Central memory CD8-positive, alpha-beta T cell (primary cell): ENCODE measurements at regions not wholly inside any gene's neighbourhood (a gene's known extent, or its start where the extent isn't known, plus 50 kb on each side); places are given as distances from the start of the nearest gene placed in this dataset.
"Not testable (repeated sequence)": the region's sequence is repeated elsewhere in the genome, so short reads cannot be mapped to it uniquely, and the experiment has no call there.

Source experiments
- ATAC-seq: fragments of 150-1000 bp; cut with Tn5 transposase; replicated peaks from 2 replicates; pipeline ENCODE4 v1.10.0; 2022; ENCODE audit warnings: mild to moderate bottlenecking, moderate FRiP score, moderate number of reproducible peaks; ENCODE audit not compliant: poor library complexity, severe bottlenecking; ENCODE audit errors: extremely low read depth
- DNase-seq, 2 donors: peaks; one replicate each; pipeline ENCODE4 v3.0.0; 2021; ENCODE audit warnings: low spot score in 2 of 2
- H3K27ac Mint-ChIP-seq: one replicate; pipeline ENCODE4 v1.8.0; 2022; ENCODE audit warnings: low read depth, mild to moderate bottlenecking, moderate library complexity, mixed read lengths
- H3K27me3 Mint-ChIP-seq: one replicate; pipeline ENCODE4 v1.8.0; 2022; ENCODE audit warnings: mixed read lengths
- H3K36me3 Mint-ChIP-seq: one replicate; pipeline ENCODE4 v1.8.0; 2022; ENCODE audit warnings: mild to moderate bottlenecking, moderate library complexity, mixed read lengths; ENCODE audit not compliant: insufficient read depth
- H3K4me1 Mint-ChIP-seq: one replicate; pipeline ENCODE4 v1.8.0; 2022; ENCODE audit warnings: mixed read lengths
- H3K4me3 Mint-ChIP-seq: one replicate; pipeline ENCODE4 v1.8.0; 2022; ENCODE audit warnings: mild to moderate bottlenecking, moderate library complexity, mixed read lengths
- H3K9me3 Mint-ChIP-seq: one replicate; pipeline ENCODE4 v1.8.0; 2022; ENCODE audit warnings: mixed read lengths

DNA sequence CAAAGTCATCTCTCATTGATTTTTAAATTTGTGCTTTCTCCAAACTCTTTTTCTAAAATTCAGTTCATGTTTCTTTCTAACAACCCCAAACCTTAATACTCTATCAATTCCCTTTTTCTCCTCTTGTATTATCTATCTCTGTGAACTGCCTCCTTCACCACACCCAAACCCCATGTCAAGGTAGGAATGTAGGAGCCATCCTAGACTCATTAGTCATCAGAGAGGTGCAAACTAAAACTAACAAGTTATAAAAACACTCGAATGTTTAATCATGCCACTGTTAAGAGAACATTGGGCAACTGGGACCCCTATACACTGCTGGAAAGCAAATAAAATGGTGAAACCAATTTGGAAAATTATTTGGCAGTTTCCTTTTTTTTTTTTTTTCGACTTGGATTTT is 533.8 kb upstream of the LRRN3 start:
- H3K36me3 Mint-ChIP-seq = no peaks in the 10 kb centered on the region
- H3K27ac Mint-ChIP-seq = no peak overlapping the region
- no peaks in the 10 kb centered on the region for H3K27me3 Mint-ChIP-seq
- no peak for ATAC-seq
- no peak for DNase-seq
- H3K9me3 Mint-ChIP-seq = peaks cover 21% of the 10 kb centered on the region
- H3K4me3 Mint-ChIP-seq = no peak overlapping the region
- H3K4me1 Mint-ChIP-seq = no peaks in the 10 kb centered on the region

DNA sequence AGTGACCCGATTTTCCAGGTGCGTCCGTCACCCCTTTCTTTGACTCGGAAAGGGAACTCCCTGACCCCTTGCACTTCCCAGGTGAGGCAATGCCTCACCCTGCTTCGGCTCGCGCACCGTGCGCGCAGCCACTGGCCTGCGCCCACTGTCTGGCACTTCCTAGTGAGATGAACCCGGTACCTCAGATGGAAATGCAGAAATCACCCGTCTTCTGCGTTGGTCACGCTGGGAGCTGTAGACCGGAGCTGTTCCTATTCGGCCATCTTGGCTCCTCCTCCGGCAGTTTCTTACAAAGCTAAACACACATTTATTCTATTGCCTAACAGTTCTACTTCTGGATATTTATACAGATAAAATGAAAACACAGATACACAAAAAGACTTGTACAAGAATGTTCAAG is 527.6 kb upstream of the LRRN3 start:
- H3K9me3 Mint-ChIP-seq = peaks cover 11% of the 10 kb centered on the region
- not testable (repeated sequence) for H3K4me1 Mint-ChIP-seq, ATAC-seq, H3K27me3 Mint-ChIP-seq, H3K4me3 Mint-ChIP-seq, H3K36me3 Mint-ChIP-seq, DNase-seq, H3K27ac Mint-ChIP-seq

DNA sequence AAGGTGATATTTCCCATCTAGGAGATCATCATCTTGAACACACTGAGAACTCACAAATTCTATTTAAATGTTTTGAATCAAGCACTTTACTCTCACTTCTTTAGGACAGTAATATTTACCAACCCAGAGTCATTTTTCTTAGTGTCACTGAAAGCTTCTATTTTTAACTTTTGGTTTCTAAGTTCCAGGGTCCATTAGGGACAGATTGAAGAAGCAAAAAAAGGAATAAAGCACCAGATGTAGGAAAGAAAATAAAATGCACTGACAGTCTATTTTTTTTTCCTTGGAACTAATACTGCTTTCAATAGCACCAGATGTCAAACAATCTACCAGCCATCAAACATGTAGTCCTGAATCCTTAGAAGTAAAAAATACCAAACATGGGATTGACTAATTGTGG is 526.7 kb upstream of the LRRN3 start:
- ATAC-seq = no peak
- Mint-ChIP-seq H3K27me3 (no peaks in the 10 kb centered on the region), H3K4me1 (no peaks in the 10 kb centered on the region), H3K9me3 (peaks cover 11% of the 10 kb centered on the region), H3K27ac (no peak overlapping the region), H3K36me3 (peaks cover 1% of the 10 kb centered on the region), H3K4me3 (no peak overlapping the region)
- no peak for DNase-seq

DNA sequence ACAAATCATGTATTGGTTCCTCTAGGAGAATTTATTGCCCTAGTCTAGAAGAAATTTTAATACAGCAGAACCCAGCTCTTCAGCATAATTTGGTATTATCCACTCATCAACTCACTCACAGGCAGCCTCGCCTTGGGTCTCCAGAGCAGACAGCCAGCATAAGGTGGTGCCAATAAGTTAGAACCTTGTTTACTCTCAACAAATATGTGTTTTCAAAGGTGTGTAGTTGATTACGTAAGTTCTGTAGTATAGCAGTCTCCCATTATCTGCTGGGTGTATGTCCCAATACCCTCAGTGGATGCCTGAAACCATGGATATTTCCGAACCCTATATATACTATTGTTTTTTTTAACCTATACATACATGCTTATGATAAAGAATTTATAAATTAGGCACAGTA is 522.5 kb upstream of the LRRN3 start:
- Mint-ChIP-seq H3K4me1 (no peaks in the 10 kb centered on the region), H3K4me3 (no peak overlapping the region), H3K27me3 (no peaks in the 10 kb centered on the region), H3K36me3 (peaks cover under 1% of the 10 kb centered on the region), H3K9me3 (peaks cover 11% of the 10 kb centered on the region), H3K27ac (no peak overlapping the region)
- DNase-seq (no peak), ATAC-seq (no peak)

DNA sequence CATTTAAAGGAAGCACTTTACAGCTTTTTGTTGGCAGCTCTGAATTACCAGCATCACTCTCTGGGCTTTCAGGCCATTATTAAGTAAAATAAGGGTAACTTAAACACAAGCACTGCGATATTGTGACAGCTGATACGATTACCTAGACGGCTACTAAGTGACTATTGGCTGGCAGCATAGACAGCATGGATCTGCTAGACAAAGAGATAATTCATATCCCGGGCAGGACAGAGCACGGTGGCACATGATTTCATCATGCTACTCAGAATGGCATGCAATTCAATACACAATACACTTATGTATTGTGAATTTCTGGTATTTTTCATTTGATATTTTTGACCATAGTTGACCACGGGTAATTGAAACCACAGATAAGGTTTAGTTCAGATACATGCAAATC is 522.0 kb upstream of the LRRN3 start:
- DNase-seq (no peak), ATAC-seq (no peak)
- H3K4me1 Mint-ChIP-seq = no peaks in the 10 kb centered on the region
- H3K27me3 Mint-ChIP-seq = no peaks in the 10 kb centered on the region
- H3K9me3 Mint-ChIP-seq = peaks cover 11% of the 10 kb centered on the region
- H3K4me3 Mint-ChIP-seq = no peak overlapping the region
- no peak overlapping the region for H3K27ac Mint-ChIP-seq
- no peaks in the 10 kb centered on the region for H3K36me3 Mint-ChIP-seq

DNA sequence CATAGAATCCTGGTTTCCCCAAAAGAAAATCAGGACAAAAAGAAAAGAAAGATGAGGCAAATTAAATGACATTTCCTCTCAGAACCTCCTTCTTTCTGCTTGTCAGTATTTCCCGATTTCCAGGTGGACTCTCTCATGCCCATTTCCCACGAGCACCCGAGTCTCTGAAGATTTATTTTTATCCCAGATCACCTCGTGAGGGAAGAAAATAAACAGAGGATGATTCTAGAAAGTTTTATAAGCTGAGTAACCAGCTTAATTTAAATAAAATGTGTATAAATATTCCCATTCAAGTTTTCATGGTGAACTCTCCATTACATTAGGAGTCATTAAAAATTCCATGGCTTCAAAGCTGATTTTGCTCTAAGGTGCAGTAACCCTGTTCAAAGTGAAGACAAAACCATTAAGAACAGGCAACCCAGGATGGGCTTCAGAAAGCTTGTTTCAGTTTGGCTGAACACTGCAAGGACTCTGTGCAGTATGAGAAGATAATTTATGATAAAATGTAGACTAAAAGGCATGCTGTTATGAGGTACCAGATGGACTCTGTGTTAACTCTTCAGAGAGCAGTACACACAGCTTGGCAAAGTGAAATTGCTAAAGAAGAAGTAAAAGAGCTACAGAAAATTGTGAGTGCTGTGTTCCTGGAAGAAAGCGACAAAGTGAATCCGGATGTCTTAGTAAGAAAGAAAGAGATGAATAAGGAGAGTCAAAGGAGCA is 521.3 kb upstream of the LRRN3 start:
- Mint-ChIP-seq H3K9me3 (peaks cover 11% of the 10 kb centered on the region), H3K36me3 (no peaks in the 10 kb centered on the region), H3K27ac (no peak overlapping the region), H3K4me1 (no peaks in the 10 kb centered on the region), H3K27me3 (no peaks in the 10 kb centered on the region), H3K4me3 (no peak overlapping the region)
- DNase-seq (no peak), ATAC-seq (no peak)

DNA sequence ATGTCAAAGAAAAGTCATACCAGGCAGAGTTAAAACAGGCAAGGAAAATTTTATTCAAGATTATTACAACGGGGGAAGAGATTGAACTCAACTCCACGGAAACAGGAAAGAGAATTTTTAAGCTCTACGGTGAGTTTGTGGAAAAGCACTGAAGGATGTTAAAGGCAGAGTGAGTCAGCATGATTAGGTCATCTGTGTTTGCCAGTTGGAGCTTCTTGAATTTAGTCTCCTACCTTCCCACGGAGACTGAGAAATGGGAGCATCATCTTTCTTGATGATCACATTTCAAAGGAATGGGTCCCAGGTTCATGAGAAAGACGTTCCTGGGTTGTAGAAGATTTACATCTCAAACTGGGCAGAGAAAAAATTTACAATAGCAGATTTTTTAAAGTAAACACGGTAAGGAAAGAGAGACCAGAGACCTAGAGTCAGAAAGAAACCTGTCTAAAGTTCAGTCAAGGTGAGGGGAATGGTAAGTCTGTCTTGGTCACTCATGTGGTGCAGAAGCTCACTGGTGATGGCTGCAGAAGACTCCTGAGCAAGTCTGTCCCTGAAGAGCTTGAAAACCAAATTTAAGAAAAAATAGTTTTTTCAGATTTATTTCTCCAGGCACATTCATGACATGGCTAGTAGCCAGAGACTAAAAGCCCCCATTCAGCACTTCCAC is 516.9 kb upstream of the LRRN3 start:
- no peaks in the 10 kb centered on the region for H3K9me3 Mint-ChIP-seq
- no peaks in the 10 kb centered on the region for H3K27me3 Mint-ChIP-seq
- no peaks in the 10 kb centered on the region for H3K4me1 Mint-ChIP-seq
- H3K27ac Mint-ChIP-seq = no peak overlapping the region
- H3K36me3 Mint-ChIP-seq = no peaks in the 10 kb centered on the region
- ATAC-seq (no peak), DNase-seq (no peak)
- no peak overlapping the region for H3K4me3 Mint-ChIP-seq

DNA sequence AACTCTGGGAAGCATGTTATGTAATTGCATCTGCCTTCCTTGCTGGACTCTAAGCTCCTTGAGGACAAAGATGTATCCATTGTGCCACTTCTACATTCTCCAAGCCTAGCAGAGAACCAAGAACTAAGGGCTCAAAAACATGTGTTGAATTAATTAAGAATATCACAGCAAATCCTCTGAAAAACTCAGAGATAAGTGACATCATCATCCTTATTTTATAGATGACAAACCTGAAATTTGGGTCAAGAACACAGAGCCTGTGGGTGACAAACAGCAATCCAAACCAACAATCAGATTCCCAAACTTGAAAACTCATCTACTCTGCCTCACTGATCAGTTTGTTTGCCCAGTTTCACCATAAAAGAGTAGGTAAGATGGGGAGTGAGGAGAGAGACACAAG is 503.6 kb upstream of the LRRN3 start:
- ATAC-seq = no peak
- Mint-ChIP-seq H3K4me3 (no peak overlapping the region), H3K27ac (no peak overlapping the region), H3K27me3 (no peaks in the 10 kb centered on the region), H3K9me3 (no peaks in the 10 kb centered on the region), H3K36me3 (no peaks in the 10 kb centered on the region), H3K4me1 (no peaks in the 10 kb centered on the region)
- no peak for DNase-seq

DNA sequence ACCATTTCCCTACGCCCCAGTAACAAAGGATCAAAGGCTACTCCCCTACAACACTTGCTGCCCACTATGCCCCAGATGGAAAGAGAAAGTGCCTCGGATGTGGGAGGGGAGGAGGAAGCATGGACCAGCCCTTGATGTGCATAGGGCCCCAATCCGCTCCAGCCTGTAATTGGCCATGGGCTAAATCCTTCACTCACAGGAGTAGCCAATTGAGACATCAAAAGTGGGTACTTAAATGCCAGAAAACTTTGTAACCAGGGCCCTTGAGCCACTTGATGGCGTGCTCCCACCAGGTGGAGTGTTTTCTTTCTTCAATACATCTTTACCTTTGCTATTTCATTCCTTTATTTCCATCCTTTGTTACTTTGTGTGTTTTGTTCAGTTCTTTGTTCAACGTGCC is 500.5 kb upstream of the LRRN3 start:
- Mint-ChIP-seq H3K27ac (no peak overlapping the region), H3K4me3 (no peak overlapping the region), H3K36me3 (no peaks in the 10 kb centered on the region), H3K4me1 (no peaks in the 10 kb centered on the region), H3K9me3 (no peaks in the 10 kb centered on the region), H3K27me3 (no peaks in the 10 kb centered on the region)
- no peak for DNase-seq
- no peak for ATAC-seq

DNA sequence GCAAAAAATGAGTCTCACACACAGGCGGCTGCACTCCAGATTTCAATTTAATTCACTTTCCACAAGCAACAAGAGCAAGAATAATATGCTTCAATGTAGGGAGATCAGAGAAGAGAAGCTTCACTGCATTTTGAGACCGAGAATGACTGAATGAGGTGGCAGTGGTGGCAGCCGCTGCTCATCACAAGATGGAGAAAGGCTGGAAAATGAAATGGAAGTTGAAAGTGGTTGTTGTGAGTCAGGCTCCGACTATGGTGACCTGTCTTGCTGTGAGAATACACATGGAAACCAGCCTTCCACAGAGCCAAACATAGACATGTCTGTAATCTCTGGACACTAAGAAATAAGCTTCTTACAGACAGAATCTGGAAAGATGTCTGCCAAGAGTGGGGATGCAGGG is 499.6 kb upstream of the LRRN3 start:
- H3K27me3 Mint-ChIP-seq = no peaks in the 10 kb centered on the region
- no peak overlapping the region for H3K4me3 Mint-ChIP-seq
- no peak overlapping the region for H3K27ac Mint-ChIP-seq
- ATAC-seq (no peak), DNase-seq (no peak)
- no peaks in the 10 kb centered on the region for H3K4me1 Mint-ChIP-seq
- no peaks in the 10 kb centered on the region for H3K9me3 Mint-ChIP-seq
- H3K36me3 Mint-ChIP-seq = no peaks in the 10 kb centered on the region

DNA sequence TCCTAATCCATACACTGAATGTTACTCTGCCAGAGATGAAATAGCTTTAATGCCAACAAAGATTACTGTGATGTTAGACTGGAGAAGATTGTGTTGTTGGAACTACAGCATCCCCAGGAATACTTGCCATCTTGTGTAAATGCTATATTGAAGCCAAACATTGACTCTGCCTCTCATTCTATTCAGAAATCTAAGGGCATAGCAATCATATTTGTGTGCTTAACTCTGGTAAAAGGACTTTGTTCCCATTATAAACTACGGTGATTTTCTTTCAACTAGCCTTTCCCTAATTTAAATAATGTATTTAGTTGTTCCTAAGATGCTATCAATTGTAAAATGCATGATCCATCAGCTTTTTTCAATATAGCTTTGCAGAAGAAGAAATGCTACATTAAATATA is 498.4 kb upstream of the LRRN3 start:
- DNase-seq (no peak), ATAC-seq (no peak)
- H3K27me3 Mint-ChIP-seq = no peaks in the 10 kb centered on the region
- no peaks in the 10 kb centered on the region for H3K36me3 Mint-ChIP-seq
- no peak overlapping the region for H3K27ac Mint-ChIP-seq
- no peaks in the 10 kb centered on the region for H3K4me1 Mint-ChIP-seq
- H3K9me3 Mint-ChIP-seq = no peaks in the 10 kb centered on the region
- H3K4me3 Mint-ChIP-seq = no peak overlapping the region

DNA sequence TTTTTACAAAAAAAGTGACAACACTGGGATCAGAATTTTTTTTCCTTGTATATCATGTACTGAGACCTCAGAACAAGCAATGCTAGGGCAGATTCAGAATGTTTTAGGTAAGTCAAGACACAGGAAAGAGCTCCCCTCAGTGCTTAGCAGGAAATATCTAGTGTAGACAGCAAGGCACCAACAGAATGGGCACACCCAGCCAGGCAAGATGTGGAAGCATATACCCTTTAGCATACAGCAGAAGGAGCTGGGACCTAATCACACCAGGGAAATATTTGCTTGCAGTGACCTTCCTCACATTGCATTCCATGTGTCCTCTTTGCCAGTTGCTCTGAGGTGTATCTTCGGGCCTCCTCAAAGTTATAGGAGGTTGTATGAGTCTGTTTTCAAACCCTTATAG is 497.6 kb upstream of the LRRN3 start:
- Mint-ChIP-seq H3K27me3 (no peaks in the 10 kb centered on the region), H3K36me3 (no peaks in the 10 kb centered on the region), H3K4me1 (no peaks in the 10 kb centered on the region), H3K4me3 (no peak overlapping the region), H3K9me3 (no peaks in the 10 kb centered on the region), H3K27ac (no peak overlapping the region)
- ATAC-seq (no peak), DNase-seq (no peak)

DNA sequence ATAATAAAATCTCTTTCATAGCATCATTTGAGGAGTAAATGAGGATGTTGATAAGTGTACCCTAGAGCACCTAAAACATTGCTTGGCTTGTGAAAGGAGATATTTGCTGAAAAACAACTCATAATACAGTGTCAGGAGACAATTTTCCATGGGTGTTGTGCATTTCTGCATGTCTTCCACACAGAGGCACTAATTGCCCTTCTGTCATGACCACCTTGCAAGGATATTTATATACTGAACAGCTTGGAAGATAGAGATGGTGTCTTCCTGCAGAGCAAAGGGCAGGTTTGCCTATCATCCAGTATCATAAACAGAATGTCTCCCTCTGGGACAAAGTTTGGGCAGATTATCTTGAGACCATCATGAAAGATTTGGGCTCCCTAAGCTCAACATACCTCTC is 495.2 kb upstream of the LRRN3 start:
- no peak for ATAC-seq

More for the DNA sequence above, 495.2 kb upstream of the LRRN3 start:
- Mint-ChIP-seq H3K27me3 (no peaks in the 10 kb centered on the region), H3K4me1 (no peaks in the 10 kb centered on the region), H3K4me3 (no peak overlapping the region), H3K27ac (no peak overlapping the region), H3K36me3 (no peaks in the 10 kb centered on the region), H3K9me3 (peaks cover 4% of the 10 kb centered on the region)
- no peak for DNase-seq
